ENCODE measurements at regions not wholly inside any gene's neighbourhood (a gene's known extent, or its start where the extent isn't known, plus 50 kb on each side); places are given as distances from the start of the nearest gene placed in this dataset.

- no peak for DNase-seq
These were observed 356.6 kb downstream of the KCNJ2 start for GRCh38 chr17:70525961-70526360.

GRCh38 chr17:70527364-70527888 lies 358.1 kb downstream of the KCNJ2 start:
- no peak for DNase-seq

GRCh38 chr17:70533427-70533826 lies 364.1 kb downstream of the KCNJ2 start:
- no peak for DNase-seq

- DNase-seq, result no peak
These were observed 366.7 kb downstream of the KCNJ2 start for GRCh38 chr17:70535986-70536385.

- no peak for DNase-seq
These were observed 370.0 kb downstream of the KCNJ2 start for GRCh38 chr17:70539132-70539924.

- DNase-seq, result no peak
These were observed 373.5 kb downstream of the KCNJ2 start for GRCh38 chr17:70542876-70543275.

- no peak for DNase-seq
These were observed 375.0 kb downstream of the KCNJ2 start for GRCh38 chr17:70544317-70544716.

GRCh38 chr17:70552230-70552981 lies 383.1 kb downstream of the KCNJ2 start:
- no peak for DNase-seq

GRCh38 chr17:70552982-70553334 lies 383.6 kb downstream of the KCNJ2 start:
- no peak for DNase-seq

- DNase-seq, result no peak
These were observed 386.4 kb downstream of the KCNJ2 start for GRCh38 chr17:70555723-70556122.

- no peak for DNase-seq
These were observed 389.5 kb downstream of the KCNJ2 start for GRCh38 chr17:70558821-70559220.

- no peak for DNase-seq
These were observed 391.1 kb downstream of the KCNJ2 start for GRCh38 chr17:70560471-70560870.

GRCh38 chr17:70562137-70562536 lies 392.8 kb downstream of the KCNJ2 start:
- DNase-seq, result no peak

- DNase-seq, result no peak
These were observed 394.0 kb downstream of the KCNJ2 start for GRCh38 chr17:70563281-70563820.

- no peak for DNase-seq
These were observed 394.8 kb downstream of the KCNJ2 start for GRCh38 chr17:70564006-70564620.

- no peak for DNase-seq
These were observed 399.8 kb downstream of the KCNJ2 start for GRCh38 chr17:70569128-70569527.

- no peak for DNase-seq
These were observed 408.1 kb downstream of the KCNJ2 start for GRCh38 chr17:70577456-70577855.

- no peak for DNase-seq
These were observed 412.1 kb downstream of the KCNJ2 start for GRCh38 chr17:70581459-70581858.

GRCh38 chr17:70582777-70583176 lies 413.4 kb downstream of the KCNJ2 start:
- DNase-seq, result no peak

GRCh38 chr17:70584255-70584654 lies 414.9 kb downstream of the KCNJ2 start:
- DNase-seq, result no peak

- DNase-seq, result no peak
These were observed 418.7 kb downstream of the KCNJ2 start for GRCh38 chr17:70588003-70588402.

GRCh38 chr17:70597774-70598173 lies 428.4 kb downstream of the KCNJ2 start:
- no peak for DNase-seq

GRCh38 chr17:70599198-70599597 lies 429.9 kb downstream of the KCNJ2 start:
- DNase-seq, result no peak
